GM20000 (cell line): ENCODE measurements at regions not wholly inside any gene's neighbourhood (a gene's known extent, or its start where the extent isn't known, plus 50 kb on each side); places are given as distances from the start of the nearest gene placed in this dataset.

Source experiments
- DNase-seq: peaks from one replicate; pipeline ENCODE4 v3.0.0; 2012; ENCODE audit warnings: low spot score
- TF ChIP-seq, protein P1 (sequence below): IDR thresholded peaks from 2 replicates; pipeline ENCODE4 v1.5.1; 2012; ENCODE audit warnings: mild to moderate bottlenecking, control low read depth; ENCODE audit errors: extremely low read depth, missing control alignments

- no peak for DNase-seq
Observed at GRCh38 chr13:94824601-94825000, 112.3 kb upstream of the SOX21 start.

GRCh38 chr13:94822356-94822755 is 110.0 kb upstream of the SOX21 start:
- DNase-seq: no peak
- TF ChIP-seq, protein P1, sequence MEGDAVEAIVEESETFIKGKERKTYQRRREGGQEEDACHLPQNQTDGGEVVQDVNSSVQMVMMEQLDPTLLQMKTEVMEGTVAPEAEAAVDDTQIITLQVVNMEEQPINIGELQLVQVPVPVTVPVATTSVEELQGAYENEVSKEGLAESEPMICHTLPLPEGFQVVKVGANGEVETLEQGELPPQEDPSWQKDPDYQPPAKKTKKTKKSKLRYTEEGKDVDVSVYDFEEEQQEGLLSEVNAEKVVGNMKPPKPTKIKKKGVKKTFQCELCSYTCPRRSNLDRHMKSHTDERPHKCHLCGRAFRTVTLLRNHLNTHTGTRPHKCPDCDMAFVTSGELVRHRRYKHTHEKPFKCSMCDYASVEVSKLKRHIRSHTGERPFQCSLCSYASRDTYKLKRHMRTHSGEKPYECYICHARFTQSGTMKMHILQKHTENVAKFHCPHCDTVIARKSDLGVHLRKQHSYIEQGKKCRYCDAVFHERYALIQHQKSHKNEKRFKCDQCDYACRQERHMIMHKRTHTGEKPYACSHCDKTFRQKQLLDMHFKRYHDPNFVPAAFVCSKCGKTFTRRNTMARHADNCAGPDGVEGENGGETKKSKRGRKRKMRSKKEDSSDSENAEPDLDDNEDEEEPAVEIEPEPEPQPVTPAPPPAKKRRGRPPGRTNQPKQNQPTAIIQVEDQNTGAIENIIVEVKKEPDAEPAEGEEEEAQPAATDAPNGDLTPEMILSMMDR: no peak

More at GRCh38 chr13:94824601-94825000, 112.3 kb upstream of the SOX21 start:
- TF ChIP-seq, protein P1: no peak

DNA sequence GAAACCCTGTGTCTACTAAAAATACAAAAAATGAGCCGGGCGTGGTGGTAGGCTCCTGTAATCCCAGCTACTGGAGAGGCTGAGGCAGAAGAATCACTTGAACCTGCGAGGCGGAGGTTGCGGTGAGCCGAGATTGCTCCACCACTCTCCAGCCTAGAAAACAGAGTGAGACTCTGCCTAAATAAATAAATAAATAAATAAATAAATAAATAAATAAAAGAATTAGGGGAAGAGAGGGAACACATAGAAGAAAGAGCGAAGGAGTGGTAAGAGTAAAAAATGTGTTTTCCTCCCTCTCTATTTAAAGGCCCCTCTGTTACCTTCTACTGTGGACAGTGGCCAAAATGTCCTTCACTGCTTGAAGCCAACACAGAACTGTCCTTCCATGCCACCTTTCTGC is 103.9 kb upstream of the SOX21 start:
- DNase-seq: no peak
- TF ChIP-seq, protein P1: no peak

DNA sequence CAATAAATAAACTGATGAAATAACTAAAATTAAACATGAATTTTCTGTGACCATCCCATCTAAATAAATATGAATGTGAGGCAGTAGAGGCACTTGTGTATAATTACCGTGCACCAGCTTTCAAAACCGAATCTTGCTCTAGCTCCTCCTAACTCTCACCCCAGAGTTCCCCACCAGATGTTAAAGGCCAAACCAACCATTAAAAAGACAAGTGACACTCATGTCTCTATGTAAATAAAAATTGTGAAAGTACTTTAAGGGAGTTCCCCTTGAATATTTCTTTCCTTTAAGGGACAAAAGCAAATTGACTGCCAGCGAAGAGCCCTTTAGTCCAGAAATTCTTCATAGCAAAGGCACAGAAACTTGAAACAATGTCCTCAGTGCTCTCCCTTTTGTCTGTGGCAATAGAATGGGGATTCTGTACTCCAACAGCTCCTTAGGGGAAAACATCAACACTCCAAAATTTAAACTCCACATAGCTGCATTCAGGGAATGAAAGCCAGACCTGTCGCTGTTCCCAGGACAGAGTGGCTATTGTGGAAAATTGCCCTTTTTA is 101.7 kb upstream of the SOX21 start:
- DNase-seq: peak; percentile 18
- TF ChIP-seq, protein P1: no peak

GRCh38 chr13:94811753-94812152 is 99.4 kb upstream of the SOX21 start:
- TF ChIP-seq, protein P1: no peak
- DNase-seq: no peak

- TF ChIP-seq, protein P1: no peak
Observed at GRCh38 chr13:94800423-94800822, 88.1 kb upstream of the SOX21 start.

DNA sequence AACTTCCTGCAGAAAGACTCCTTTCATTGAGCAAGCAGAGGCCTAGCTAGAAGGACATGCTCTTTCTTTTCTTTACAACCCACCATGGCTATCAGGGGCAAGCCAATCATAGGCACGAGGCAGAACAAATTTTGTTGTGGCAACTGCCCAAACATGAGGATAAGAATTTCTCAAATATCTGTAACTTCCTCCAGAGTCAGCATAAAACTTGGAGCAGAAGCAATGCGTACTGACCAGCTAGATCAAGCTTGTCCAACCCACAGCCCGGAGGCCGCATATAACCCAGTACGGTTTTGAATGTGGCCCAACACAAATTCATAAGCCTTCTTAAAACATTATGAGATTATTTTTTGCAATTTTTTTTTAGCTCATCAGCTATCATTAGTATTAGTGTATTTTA is 87.0 kb upstream of the SOX21 start:
- DNase-seq: no peak
- TF ChIP-seq, protein P1: no peak

More at GRCh38 chr13:94800423-94800822, 88.1 kb upstream of the SOX21 start:
- no peak for DNase-seq
